ENCODE measurements at regions not wholly inside any gene's neighbourhood (a gene's known extent, or its start where the extent isn't known, plus 50 kb on each side); places are given as distances from the start of the nearest gene placed in this dataset.

- no peak for DNase-seq (ENCODE audit: low read depth in 2 of 2)
Measured at GRCh38 chr13:22287343-22287920, 616.6 kb downstream of the FGF9 start.

GRCh38 chr13:22288496-22288895 lies 617.6 kb downstream of the FGF9 start:
- DNase-seq (ENCODE audit: low read depth in 2 of 2) = no peak

- DNase-seq (ENCODE audit: low read depth in 2 of 2) = no peak
Measured at GRCh38 chr13:22289711-22290110, 618.8 kb downstream of the FGF9 start.

GRCh38 chr13:22298530-22298929 lies 627.7 kb downstream of the FGF9 start:
- no peak for DNase-seq (ENCODE audit: low read depth in 2 of 2)

- DNase-seq (ENCODE audit: low read depth in 2 of 2) = no peak
Measured at GRCh38 chr13:22311734-22312404, 641.0 kb downstream of the FGF9 start.

- DNase-seq (ENCODE audit: low read depth in 2 of 2) = no peak
Measured at GRCh38 chr13:22312405-22312803, 641.5 kb downstream of the FGF9 start.

- no peak for DNase-seq (ENCODE audit: low read depth in 2 of 2)
Measured at GRCh38 chr13:22316494-22317025, 645.7 kb downstream of the FGF9 start.

- no peak for DNase-seq (ENCODE audit: low read depth in 2 of 2)
Measured at GRCh38 chr13:22320991-22321390, 650.1 kb downstream of the FGF9 start.

GRCh38 chr13:22325761-22326160 lies 654.9 kb downstream of the FGF9 start:
- DNase-seq (ENCODE audit: low read depth in 2 of 2) = no peak

- no peak for DNase-seq (ENCODE audit: low read depth in 2 of 2)
Measured at GRCh38 chr13:22332416-22332815, 661.5 kb downstream of the FGF9 start.

- DNase-seq (ENCODE audit: low read depth in 2 of 2) = no peak
Measured at GRCh38 chr13:22336460-22336859, 665.6 kb downstream of the FGF9 start.

GRCh38 chr13:22357132-22357531 lies 686.3 kb downstream of the FGF9 start:
- DNase-seq (ENCODE audit: low read depth in 2 of 2) = no peak

- no peak for DNase-seq (ENCODE audit: low read depth in 2 of 2)
Measured at GRCh38 chr13:22369090-22369489, 698.2 kb downstream of the FGF9 start.

GRCh38 chr13:22369840-22370239 lies 699.0 kb downstream of the FGF9 start:
- DNase-seq (ENCODE audit: low read depth in 2 of 2) = no peak

GRCh38 chr13:22372261-22372660 lies 701.4 kb downstream of the FGF9 start:
- no peak for DNase-seq (ENCODE audit: low read depth in 2 of 2)

- DNase-seq (ENCODE audit: low read depth in 2 of 2) = no peak
Measured at GRCh38 chr13:22375151-22375550, 704.3 kb downstream of the FGF9 start.

GRCh38 chr13:22387899-22388298 lies 717.0 kb downstream of the FGF9 start:
- DNase-seq (ENCODE audit: low read depth in 2 of 2) = no peak

GRCh38 chr13:22399801-22400420 lies 729.0 kb downstream of the FGF9 start:
- no peak for DNase-seq (ENCODE audit: low read depth in 2 of 2)

- no peak for DNase-seq (ENCODE audit: low read depth in 2 of 2)
Measured at GRCh38 chr13:22402682-22403081, 731.8 kb downstream of the FGF9 start.

GRCh38 chr13:22403144-22403543 lies 732.3 kb downstream of the FGF9 start:
- no peak for DNase-seq (ENCODE audit: low read depth in 2 of 2)

GRCh38 chr13:22405891-22406290 lies 735.0 kb downstream of the FGF9 start:
- no peak for DNase-seq (ENCODE audit: low read depth in 2 of 2)

GRCh38 chr13:22412452-22412851 lies 741.6 kb downstream of the FGF9 start:
- no peak for DNase-seq (ENCODE audit: low read depth in 2 of 2)

- DNase-seq (ENCODE audit: low read depth in 2 of 2) = no peak
Measured at GRCh38 chr13:22422023-22422422, 751.1 kb downstream of the FGF9 start.
